Kidney (tissue), 13 donors: ENCODE measurements at regions not wholly inside any gene's neighbourhood (a gene's known extent, or its start where the extent isn't known, plus 50 kb on each side); places are given as distances from the start of the nearest gene placed in this dataset.

ENCODE experiments used
- DNase-seq, 5 donors: peaks; one replicate each; pipeline ENCODE4 v3.0.0-alpha.2; 2013 to 2020
- FAIRE-seq: peaks from 2 replicates; lab custom pipeline; 2012; peaks lifted over from hg19 to GRCh38; lab: Jason Lieb, UNC
- H3K27ac ChIP-seq, 2 donors: one replicate each; pipeline ENCODE4 v1.7.0; 2013; ENCODE audit warnings: low read depth in 2 of 2, low read length in 2 of 2, inconsistent platforms in 1 of 2
- H3K27me3 ChIP-seq: one replicate; pipeline ENCODE4 v1.7.1; 2013; ENCODE audit warnings: low read length, inconsistent platforms; ENCODE audit not compliant: control insufficient read depth, insufficient read depth
- H3K36me3 ChIP-seq, 3 donors: one replicate each; pipeline versions ENCODE4 v1.7.0 to v1.7.1; 2013; ENCODE audit warnings: low read length in 3 of 3, control low read depth in 1 of 3, inconsistent platforms in 1 of 3; ENCODE audit not compliant: insufficient read depth in 3 of 3, control insufficient read depth in 2 of 3
- H3K4me1 ChIP-seq, 3 donors: one replicate each; pipeline versions ENCODE4 v1.7.0 to v1.7.1; 2013; ENCODE audit warnings: low read length in 3 of 3, inconsistent platforms in 1 of 3, low read depth in 1 of 3; ENCODE audit not compliant: control insufficient read depth in 2 of 3, insufficient read depth in 2 of 3
- H3K4me3 ChIP-seq, 3 donors: one replicate each; pipeline versions ENCODE4 v1.7.0 to v1.8.1; 2013; ENCODE audit warnings: low read length in 3 of 3, control low read depth in 1 of 3, inconsistent platforms in 1 of 3
- H3K9ac ChIP-seq, 3 donors: one replicate each; pipeline versions ENCODE4 v1.7.0 to v1.7.1; 2013; ENCODE audit warnings: low read length in 3 of 3, control low read depth in 1 of 3, inconsistent platforms in 1 of 3
- H3K9me3 ChIP-seq, 3 donors: one replicate each; pipeline versions ENCODE4 v1.7.0 to v1.7.1; 2013; ENCODE audit warnings: low read length in 3 of 3, control low read depth in 1 of 3, inconsistent platforms in 1 of 3; ENCODE audit not compliant: control insufficient read depth in 2 of 3, insufficient read depth in 1 of 3
- CTCF ChIP-seq: IDR thresholded peaks from 3 replicates; pipeline ENCODE4 v1.5.1; 2012; ENCODE audit warnings: mild to moderate bottlenecking, moderate library complexity, borderline replicate concordance; ENCODE audit not compliant: insufficient read depth; ENCODE audit errors: extremely low read depth
- intact Hi-C: fragments of 100-400 bp; cut with DNase I; formaldehyde crosslinking; loops from one replicate; pipeline ENCODE4 v1.11.1; 2022
- donor health status: control.
- donor health status: control.
- donor health status: control.
- donor health status: control.
- donor health status: control.
- donor health status: DM: yes; HTN: yes; CAD: no.
- donor health status: Normal renal cell carcinoma (clear cell type).

GRCh38 chr6:88492824-88493223, 326.7 kb upstream of the CNR1 start:
- Histone ChIP-seq H3K27ac (no peak overlapping the region), H3K9me3 (peaks cover 0 to 4% (median 0%) of the 10 kb centered on the region in 3 donors), H3K27me3 (no peaks in the 10 kb centered on the region), H3K9ac (no peak overlapping the region), H3K4me3 (no peak overlapping the region), H3K4me1 (no peaks in the 10 kb centered on the region), H3K36me3 (no peaks in the 10 kb centered on the region)
- peak; percentile 32 for TF ChIP-seq CTCF
- no peak for FAIRE-seq
- no peak for DNase-seq
- intact Hi-C loops, result no loop called here

- no peak for FAIRE-seq
- no peak overlapping the region for H3K4me3 ChIP-seq
- H3K27me3 ChIP-seq, result no peaks in the 10 kb centered on the region
- DNase-seq, result no peak
- H3K4me1 ChIP-seq, result no peaks in the 10 kb centered on the region
- no peak overlapping the region for H3K27ac ChIP-seq
- H3K36me3 ChIP-seq, result no peaks in the 10 kb centered on the region
- peaks cover 0 to 4% (median 0%) of the 10 kb centered on the region in 3 donors for H3K9me3 ChIP-seq
- no peak for TF ChIP-seq CTCF
- H3K9ac ChIP-seq, result no peak overlapping the region
- intact Hi-C loops, result no loop called here
Measured at GRCh38 chr6:88492241-88492640, 326.1 kb upstream of the CNR1 start.

GRCh38 chr6:88491266-88491880, 325.2 kb upstream of the CNR1 start:
- Histone ChIP-seq H3K36me3 (no peaks in the 10 kb centered on the region), H3K9ac (no peak overlapping the region), H3K4me3 (no peak overlapping the region), H3K27ac (no peak overlapping the region), H3K4me1 (no peaks in the 10 kb centered on the region), H3K27me3 (no peaks in the 10 kb centered on the region), H3K9me3 (peaks cover 0 to 4% (median 0%) of the 10 kb centered on the region in 3 donors)
- FAIRE-seq (no peak), DNase-seq (no peak)
- intact Hi-C loops, result no loop called here
- no peak for TF ChIP-seq CTCF

DNA sequence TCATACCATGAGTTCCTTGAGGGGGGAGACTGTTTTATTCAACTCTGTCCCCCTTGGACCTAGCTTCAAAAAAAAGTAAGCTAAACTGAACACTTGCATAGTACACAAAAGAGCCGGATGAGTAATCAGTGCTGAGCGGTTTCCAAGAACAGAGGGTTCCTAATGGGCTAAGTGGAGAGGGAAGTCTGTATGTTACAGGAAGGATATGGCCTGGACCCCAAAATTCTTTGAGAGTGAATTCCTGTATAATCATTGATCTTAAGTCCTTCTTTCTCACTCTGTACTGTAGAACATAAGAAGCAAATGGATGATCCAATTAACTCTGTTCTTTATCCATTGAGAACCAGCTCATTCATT, 324.7 kb upstream of the CNR1 start:
- FAIRE-seq, result no peak
- no peak for DNase-seq
- Histone ChIP-seq H3K4me3 (no peak overlapping the region), H3K27ac (no peak overlapping the region), H3K9me3 (peaks cover 0 to 4% (median 0%) of the 10 kb centered on the region in 3 donors), H3K4me1 (no peaks in the 10 kb centered on the region), H3K36me3 (no peaks in the 10 kb centered on the region), H3K27me3 (no peaks in the 10 kb centered on the region), H3K9ac (no peak overlapping the region)
- TF ChIP-seq CTCF, result no peak
- intact Hi-C loops, result no loop called here
